ENCODE measurements at regions not wholly inside any gene's neighbourhood (a gene's known extent, or its start where the extent isn't known, plus 50 kb on each side); places are given as distances from the start of the nearest gene placed in this dataset.
"Not testable (repeated sequence)": the region's sequence is repeated elsewhere in the genome, so short reads cannot be mapped to it uniquely, and the experiment has no call there.

GRCh38 chr2:22967756-22968155 lies 417.2 kb upstream of the KLHL29 start:
- DNase-seq, result no peak

GRCh38 chr2:22970284-22970975 lies 414.5 kb upstream of the KLHL29 start:
- DNase-seq, result no peak

DNA sequence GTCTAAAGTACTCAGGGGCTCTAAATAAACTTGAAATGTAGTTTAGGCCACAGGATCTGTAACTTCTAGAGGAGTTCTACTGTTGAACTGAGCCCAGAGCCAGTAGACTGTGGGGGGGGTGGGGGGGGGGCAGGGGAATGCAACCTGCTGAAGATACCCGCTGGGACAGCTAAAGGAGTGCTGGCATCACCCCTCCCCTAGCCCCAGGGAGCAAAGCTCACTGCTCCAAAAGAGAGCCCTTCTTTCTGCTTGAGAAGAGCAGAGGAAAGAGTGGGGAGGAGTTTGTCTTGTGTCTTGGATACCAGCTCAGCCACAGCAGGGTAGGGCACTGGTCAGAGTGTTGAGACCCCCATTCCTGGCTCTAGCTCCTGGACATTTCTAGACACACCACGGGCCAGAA lies 414.0 kb upstream of the KLHL29 start:
- no peak for DNase-seq

- DNase-seq, result peak; percentile 8
Measured at GRCh38 chr2:22981785-22982184, 403.2 kb upstream of the KLHL29 start.

GRCh38 chr2:22984152-22984551 lies 400.8 kb upstream of the KLHL29 start:
- DNase-seq, result not testable (repeated sequence)

DNA sequence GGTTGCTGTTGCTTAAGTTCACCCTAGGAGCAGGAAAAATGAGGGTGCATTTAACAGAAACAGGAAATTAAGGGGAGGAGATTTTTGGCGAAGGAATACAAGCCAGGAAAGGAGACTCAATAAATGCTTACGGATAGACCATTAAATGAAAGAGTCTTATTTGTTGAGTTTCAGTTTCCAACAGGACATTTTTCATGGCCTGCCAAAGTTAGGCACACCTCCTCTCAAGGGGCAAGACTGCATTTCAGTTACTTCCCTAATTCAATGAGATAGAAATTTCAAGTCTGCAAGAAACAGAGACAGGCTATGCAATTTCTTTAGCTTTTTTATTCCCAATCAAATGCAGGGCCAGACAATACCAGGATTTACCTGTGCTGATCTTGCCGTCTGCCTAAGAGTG lies 394.7 kb upstream of the KLHL29 start:
- no peak for DNase-seq

DNA sequence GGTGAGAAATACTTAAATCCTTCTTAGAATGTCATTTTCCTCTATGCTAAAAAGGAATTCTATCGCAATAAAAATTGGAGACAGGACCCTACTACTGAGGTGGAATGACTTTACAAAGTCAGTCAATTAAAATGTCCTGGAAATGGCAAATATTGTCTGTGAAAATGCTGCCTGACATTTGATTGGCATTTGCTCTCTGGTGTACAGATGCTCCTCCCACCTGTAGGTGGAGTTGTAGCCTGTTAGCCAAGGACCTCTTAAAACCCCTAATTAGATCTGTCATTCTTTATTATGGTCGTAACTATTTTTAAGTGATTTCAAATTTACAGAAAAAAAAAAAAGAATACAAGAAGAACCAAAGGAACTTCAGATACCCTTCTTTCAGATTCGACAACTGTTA lies 393.1 kb upstream of the KLHL29 start:
- no peak for DNase-seq

DNA sequence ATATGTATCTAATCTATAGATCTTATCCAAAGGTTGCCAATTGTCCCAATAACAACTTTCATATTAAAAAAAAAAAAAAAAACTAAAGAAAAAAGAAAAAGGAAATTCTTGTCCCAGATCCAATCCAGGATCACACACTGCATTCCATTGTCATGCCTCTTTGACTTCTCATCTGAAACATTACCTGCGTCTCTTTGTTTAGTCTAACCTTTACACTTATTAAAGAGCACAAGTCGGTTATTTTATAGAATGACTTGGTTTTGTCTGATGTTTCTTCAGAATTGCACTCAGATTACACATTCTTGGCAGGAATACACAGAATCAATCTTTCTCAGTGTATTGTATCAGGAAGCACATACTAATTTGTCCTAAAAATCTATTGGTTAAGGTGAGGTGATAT lies 392.5 kb upstream of the KLHL29 start:
- no peak for DNase-seq

DNA sequence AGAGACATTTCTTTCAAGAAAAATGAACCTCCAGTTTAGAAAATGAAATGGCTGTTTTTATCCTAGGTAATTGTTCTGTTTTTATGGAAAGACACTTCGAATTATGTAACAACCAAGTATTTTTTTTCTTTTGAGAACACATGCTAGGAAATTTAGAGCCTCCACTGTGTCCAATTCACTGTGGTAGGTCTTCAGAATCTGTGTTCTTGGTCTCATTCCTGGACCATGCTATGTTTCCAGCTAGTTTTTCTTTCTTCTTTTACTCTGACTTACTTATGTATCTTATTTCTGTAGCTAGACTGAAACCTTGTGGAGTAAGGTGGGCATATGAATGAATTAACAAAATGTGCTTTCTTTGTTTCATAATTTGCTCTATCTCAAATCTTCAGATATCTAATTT lies 391.7 kb upstream of the KLHL29 start:
- DNase-seq, result no peak

GRCh38 chr2:22995576-22995975 lies 389.4 kb upstream of the KLHL29 start:
- no peak for DNase-seq

DNA sequence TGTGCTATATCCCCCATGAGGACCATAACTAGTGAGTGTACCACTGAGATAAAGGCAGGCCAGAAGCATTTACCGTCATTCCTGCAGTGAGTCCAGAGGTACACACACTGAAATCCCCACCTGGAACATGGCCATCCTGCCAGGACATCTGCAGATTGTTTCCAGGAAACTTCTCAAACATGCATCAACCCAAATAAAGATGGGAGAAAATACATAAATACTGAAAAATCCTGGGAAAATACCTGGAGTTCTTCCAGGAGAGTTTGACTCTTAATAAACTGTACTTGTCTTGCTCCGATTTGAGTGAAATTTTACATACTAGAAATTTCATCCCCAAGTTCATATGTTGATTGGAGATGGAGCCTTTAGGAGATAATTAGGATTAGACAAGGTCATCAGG lies 388.1 kb upstream of the KLHL29 start:
- DNase-seq, result no peak

DNA sequence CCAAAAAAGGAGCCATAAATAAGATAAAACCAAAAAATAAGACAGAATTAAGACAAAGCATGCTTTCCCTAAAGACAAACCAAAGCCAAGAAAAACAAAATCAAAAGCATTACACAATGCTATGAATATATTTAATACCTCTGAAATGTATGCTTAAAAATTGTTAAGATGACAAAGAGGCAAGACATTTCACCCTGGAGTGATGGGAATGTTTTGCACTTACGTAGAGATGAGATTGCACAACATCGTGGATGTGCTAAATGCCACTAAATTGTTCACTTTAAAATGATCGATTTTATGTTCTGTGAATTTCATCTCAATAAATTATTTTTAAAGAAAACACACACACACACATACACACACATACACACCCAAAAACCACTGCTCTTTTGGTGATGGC lies 386.6 kb upstream of the KLHL29 start:
- DNase-seq, result no peak

DNA sequence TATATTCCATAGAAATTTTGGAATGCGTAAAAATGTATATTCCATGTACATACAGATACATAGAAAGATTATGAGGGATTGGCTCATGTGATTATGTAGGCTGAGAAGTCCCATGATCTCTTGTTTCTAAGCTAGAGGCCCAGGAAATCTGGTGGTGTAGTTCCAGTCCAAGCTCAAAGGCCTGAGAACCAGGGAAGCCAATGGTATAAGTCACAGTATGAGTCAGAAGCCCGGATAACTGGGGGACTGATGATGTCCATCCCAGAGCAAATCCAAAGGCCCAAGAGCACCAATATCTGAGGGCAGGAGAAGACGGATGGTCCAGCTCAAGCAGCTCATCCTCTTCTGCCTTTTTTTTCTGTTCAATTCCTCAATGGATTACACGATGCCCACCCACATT lies 385.0 kb upstream of the KLHL29 start:
- DNase-seq, result no peak

DNA sequence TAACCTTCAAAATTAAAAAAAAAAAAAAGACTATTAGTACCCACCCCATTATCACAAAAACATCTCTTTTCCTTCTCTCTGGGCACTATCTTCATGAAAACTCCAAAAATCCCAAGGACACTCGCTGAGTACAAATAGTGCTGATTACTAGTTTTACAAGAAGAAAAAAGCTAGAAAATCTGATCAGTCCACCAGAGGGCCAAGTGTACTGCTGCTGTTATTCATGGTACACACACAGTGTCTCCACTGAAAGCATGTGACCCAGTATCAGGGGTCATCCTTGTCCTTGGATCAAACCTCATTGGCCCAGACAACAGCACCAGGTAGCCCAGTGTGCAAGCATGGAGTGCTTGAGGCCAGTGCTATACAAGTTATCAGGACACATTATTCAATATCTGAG lies 382.7 kb upstream of the KLHL29 start:
- DNase-seq, result no peak

- DNase-seq, result no peak
Measured at GRCh38 chr2:23005469-23005868, 379.5 kb upstream of the KLHL29 start.

DNA sequence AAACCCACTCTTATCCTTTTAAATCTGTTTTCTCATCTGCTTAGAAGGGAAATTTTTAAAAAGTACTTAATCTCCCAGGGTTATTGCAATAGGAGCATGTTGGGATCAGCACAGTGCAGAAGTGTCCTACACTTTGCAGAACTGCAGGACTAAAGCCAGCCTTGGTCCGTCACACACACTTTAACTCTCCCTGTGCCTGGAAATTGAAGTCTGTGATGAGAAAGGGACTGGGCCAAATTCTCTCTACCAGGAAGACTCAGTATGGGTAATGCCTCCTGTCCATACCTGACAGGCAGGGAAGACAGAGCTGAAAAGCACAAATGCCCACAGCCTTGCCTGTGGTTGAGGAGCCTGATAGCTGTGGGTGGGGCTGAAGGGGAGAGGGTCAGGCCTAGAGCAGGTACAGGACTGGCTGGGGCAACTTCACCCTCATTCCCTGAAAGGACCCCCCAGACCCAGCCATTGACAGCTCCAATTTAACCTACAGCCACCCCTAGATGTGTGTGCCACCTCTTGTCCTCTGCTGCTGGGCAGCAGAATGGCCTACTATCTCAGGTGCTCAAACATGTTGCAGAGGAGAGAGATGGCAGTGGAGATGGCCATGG lies 377.2 kb upstream of the KLHL29 start:
- no peak for DNase-seq

DNA sequence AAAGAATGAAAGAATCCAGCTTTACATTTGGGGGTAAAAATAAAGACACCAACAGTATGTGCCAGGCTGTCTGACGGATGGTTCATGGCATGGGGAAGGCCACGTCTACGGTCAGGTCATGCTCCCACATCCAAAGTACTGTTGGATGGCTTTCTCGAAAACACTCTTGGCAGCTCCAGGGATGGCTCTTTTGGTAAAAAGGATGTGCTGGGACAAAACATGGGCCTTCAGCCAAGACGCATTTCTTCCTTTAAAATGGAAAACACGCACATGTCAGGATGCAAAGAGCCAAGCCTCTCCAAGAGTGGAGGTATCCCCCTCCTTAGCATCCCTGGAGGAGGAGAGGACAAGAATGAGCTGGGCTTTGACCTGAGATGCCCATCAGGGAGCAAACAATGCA lies 376.5 kb upstream of the KLHL29 start:
- DNase-seq, result peak in 1 of 2 donors; percentile 5

DNA sequence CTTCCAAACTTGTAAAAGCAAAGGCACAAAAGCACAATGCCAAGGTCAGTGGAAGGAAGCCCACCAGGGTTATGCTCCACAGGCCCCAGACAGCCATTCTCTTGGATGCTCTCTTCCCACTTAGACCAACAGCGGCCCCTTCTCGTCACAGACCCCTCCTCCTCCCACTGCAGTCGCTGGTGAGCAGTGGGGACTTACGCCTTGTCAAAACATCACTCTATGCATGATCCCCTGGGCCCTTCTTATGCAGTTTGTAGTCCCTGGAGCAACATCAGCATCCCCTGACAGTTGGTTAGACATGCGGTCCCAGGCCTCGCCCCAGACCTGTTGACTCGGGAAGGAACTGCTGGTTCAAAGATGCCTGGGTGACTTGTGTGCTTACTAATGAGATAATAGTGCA lies 376.0 kb upstream of the KLHL29 start:
- DNase-seq, result no peak

- peak; percentile 15 to 20 for DNase-seq
Measured at GRCh38 chr2:23009545-23010149, 375.3 kb upstream of the KLHL29 start.

- no peak for DNase-seq
Measured at GRCh38 chr2:23012499-23012898, 372.5 kb upstream of the KLHL29 start.

GRCh38 chr2:23015651-23016200 lies 369.3 kb upstream of the KLHL29 start:
- DNase-seq, result no peak

GRCh38 chr2:23019476-23019875 lies 365.5 kb upstream of the KLHL29 start:
- DNase-seq, result no peak

GRCh38 chr2:23020659-23021058 lies 364.3 kb upstream of the KLHL29 start:
- no peak for DNase-seq
